Fibroblast of lung (primary cell): ENCODE measurements at regions not wholly inside any gene's neighbourhood (a gene's known extent, or its start where the extent isn't known, plus 50 kb on each side); places are given as distances from the start of the nearest gene placed in this dataset.

Source experiments
- CTCF ChIP-seq, 2 donors: IDR thresholded peaks in 1 of 2; conservative IDR thresholded peaks in 1 of 2; 1 replicate in 1 of 2; 2 replicates in 1 of 2; pipeline ENCODE4 v1.5.1; 2011 to 2012; ENCODE audit warnings: low read length in 2 of 2, control low read depth in 1 of 2, inconsistent platforms in 1 of 2, low read depth in 1 of 2, mild to moderate bottlenecking in 1 of 2
- EZH2 ChIP-seq: IDR thresholded peaks from 2 replicates; pipeline ENCODE4 v1.5.1; 2012; ENCODE audit warnings: low read length, control low read depth, mild to moderate bottlenecking; ENCODE audit errors: missing control alignments

GRCh38 chr6:137962725-137963124 is 95.7 kb downstream of the TNFAIP3 start:
- no peak for TF ChIP-seq EZH2
- no peak for TF ChIP-seq CTCF (conservative IDR thresholded peaks at IDR 0.05 in 1 of 2, IDR thresholded peaks at IDR 0.05 in 1 of 2; ENCODE audit: low read depth in 1 of 2, low read length in 2 of 2)
